Spleen (tissue), 7 donors: ENCODE measurements at regions not wholly inside any gene's neighbourhood (a gene's known extent, or its start where the extent isn't known, plus 50 kb on each side); places are given as distances from the start of the nearest gene placed in this dataset.

Experiments used
- POLR2A ChIP-seq, 3 donors: fragments of 450-650 bp; IDR thresholded peaks; one replicate each; pipeline ENCODE4 v1.5.1; 2017; ENCODE audit warnings: antibody characterized with exemption in 3 of 3, mild to moderate bottlenecking in 1 of 3
- TF ChIP-seq, protein P1 (sequence below), 11 experiments: fragments of 200-600 bp in 7 of 11; fragments of 450-650 bp in 4 of 11; sonication (generic) in 4 of 11; IDR thresholded peaks in 8 of 11; conservative IDR thresholded peaks in 3 of 11; 1 replicate in 7 of 11; 2 replicates in 4 of 11; pipeline versions ENCODE4 v1.4.0 to v1.8.0; 2016 to 2021; ENCODE audit warnings: antibody characterized with exemption in 11 of 11, inconsistent platforms in 4 of 11, mild to moderate bottlenecking in 1 of 11
- donor health status: DM: no; HTN: no; CAD: no; lungs with moderate emphysema.
- donor health status: DM: no; HTN: no; CAD: no.
- donor health status: DM: no; HTN: no; CAD: no.

DNA sequence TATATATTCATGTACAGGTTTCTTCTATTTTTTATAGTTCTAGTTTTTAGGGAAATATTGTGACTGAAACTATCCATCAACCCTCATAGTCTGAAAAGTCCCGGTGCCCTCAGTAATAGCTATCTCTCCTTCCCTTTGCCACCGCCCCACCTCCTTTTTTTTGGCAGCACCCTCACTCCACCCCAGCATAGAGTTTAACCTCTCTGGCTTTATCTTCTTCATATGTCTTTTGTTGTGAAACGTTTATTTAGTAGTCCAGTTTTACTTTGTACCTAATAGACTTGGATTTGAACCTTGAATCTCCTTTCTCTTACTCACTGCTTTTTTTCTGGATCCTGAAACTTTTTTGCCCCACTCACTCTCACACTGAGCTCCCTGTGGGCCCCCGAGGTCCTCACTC lies 109.5 kb downstream of the BBS10 start:
- TF ChIP-seq, protein P1, sequence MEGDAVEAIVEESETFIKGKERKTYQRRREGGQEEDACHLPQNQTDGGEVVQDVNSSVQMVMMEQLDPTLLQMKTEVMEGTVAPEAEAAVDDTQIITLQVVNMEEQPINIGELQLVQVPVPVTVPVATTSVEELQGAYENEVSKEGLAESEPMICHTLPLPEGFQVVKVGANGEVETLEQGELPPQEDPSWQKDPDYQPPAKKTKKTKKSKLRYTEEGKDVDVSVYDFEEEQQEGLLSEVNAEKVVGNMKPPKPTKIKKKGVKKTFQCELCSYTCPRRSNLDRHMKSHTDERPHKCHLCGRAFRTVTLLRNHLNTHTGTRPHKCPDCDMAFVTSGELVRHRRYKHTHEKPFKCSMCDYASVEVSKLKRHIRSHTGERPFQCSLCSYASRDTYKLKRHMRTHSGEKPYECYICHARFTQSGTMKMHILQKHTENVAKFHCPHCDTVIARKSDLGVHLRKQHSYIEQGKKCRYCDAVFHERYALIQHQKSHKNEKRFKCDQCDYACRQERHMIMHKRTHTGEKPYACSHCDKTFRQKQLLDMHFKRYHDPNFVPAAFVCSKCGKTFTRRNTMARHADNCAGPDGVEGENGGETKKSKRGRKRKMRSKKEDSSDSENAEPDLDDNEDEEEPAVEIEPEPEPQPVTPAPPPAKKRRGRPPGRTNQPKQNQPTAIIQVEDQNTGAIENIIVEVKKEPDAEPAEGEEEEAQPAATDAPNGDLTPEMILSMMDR (IDR thresholded peaks at IDR 0.05 in 8 of 11, conservative IDR thresholded peaks at IDR 0.05 in 3 of 11): no peak
- no peak for TF ChIP-seq POLR2A (IDR thresholded peaks at IDR 0.05)
